ENCODE measurements at regions not wholly inside any gene's neighbourhood (a gene's known extent, or its start where the extent isn't known, plus 50 kb on each side); places are given as distances from the start of the nearest gene placed in this dataset.

- no peaks in the 10 kb centered on the region for H3K79me1 ChIP-seq (replicated peaks; ENCODE audit: low read length, poor library complexity, severe bottlenecking)
- no peak overlapping the region for H3K23ac ChIP-seq (ENCODE audit: low read length in 2 of 2)
- no peak overlapping the region for H2BK120ac ChIP-seq (ENCODE audit: low read depth, low read length)
- H3K36me3 ChIP-seq (ENCODE audit: control insufficient read depth in 1 of 2, insufficient read depth in 2 of 2, low read depth in 1 of 2, low read length in 2 of 2), result no peaks in the 10 kb centered on the region
- H2AFZ ChIP-seq (ENCODE audit: low read depth, low read length), result no peak overlapping the region
- no peak overlapping the region for H2BK15ac ChIP-seq (ENCODE audit: low read depth, poor library complexity, severe bottlenecking)
- H2AK5ac ChIP-seq (ENCODE audit: low read length, severe bottlenecking), result no peak overlapping the region
- H3K14ac ChIP-seq (ENCODE audit: low read length in 2 of 2), result no peak overlapping the region
- H4K8ac ChIP-seq (ENCODE audit: low read length), result no peak overlapping the region
- no peak overlapping the region for H3K18ac ChIP-seq (ENCODE audit: low read depth in 1 of 2, low read length in 2 of 2)
- no peak overlapping the region for H3K27ac ChIP-seq (ENCODE audit: low read length, poor library complexity, severe bottlenecking)
- no peak overlapping the region for H3K4ac ChIP-seq (ENCODE audit: low read depth in 1 of 2, low read length in 2 of 2)
- peaks cover 16% of the 10 kb centered on the region for H3K9me3 ChIP-seq (ENCODE audit: control insufficient read depth, low read length)
- H4K91ac ChIP-seq (ENCODE audit: low read length), result no peak overlapping the region
- no peaks in the 10 kb centered on the region for H3K4me1 ChIP-seq (ENCODE audit: control insufficient read depth, insufficient read depth, low read depth, low read length)
- no peak overlapping the region for H3K4me3 ChIP-seq (ENCODE audit: insufficient read depth in 1 of 2, low read depth in 1 of 2, low read length in 2 of 2)
- no peak for DNase-seq
- no peaks in the 10 kb centered on the region for H3K27me3 ChIP-seq (ENCODE audit: control insufficient read depth in 1 of 2, insufficient read depth in 1 of 2, low read length in 2 of 2)
- no peak overlapping the region for H2BK5ac ChIP-seq (ENCODE audit: low read depth, low read length, poor library complexity, severe bottlenecking)
- no peak overlapping the region for H2BK12ac ChIP-seq (ENCODE audit: low read length in 2 of 2)
- H3K4me2 ChIP-seq (ENCODE audit: low read length, poor library complexity, severe bottlenecking), result no peak overlapping the region
- WGBS, result 50% methylated on average over 1 of the region's 1 CpG
- no peak overlapping the region for H3K9ac ChIP-seq (ENCODE audit: low read length)
These were observed 245.0 kb upstream of the GEMIN8 start for GRCh38 chrX:14274691-14275090.

GRCh38 chrX:14267216-14267615 is 237.5 kb upstream of the GEMIN8 start:
- Histone ChIP-seq H3K4me2 (ENCODE audit: low read length, poor library complexity, severe bottlenecking) (no peak overlapping the region), H2AFZ (ENCODE audit: low read depth, low read length) (no peak overlapping the region), H3K23ac (ENCODE audit: low read length in 2 of 2) (no peak overlapping the region), H3K14ac (ENCODE audit: low read length in 2 of 2) (no peak overlapping the region), H3K27ac (ENCODE audit: low read length, poor library complexity, severe bottlenecking) (no peak overlapping the region), H3K4ac (ENCODE audit: low read depth in 1 of 2, low read length in 2 of 2) (no peak overlapping the region), H3K18ac (ENCODE audit: low read depth in 1 of 2, low read length in 2 of 2) (no peak overlapping the region), H2BK5ac (ENCODE audit: low read depth, low read length, poor library complexity, severe bottlenecking) (no peak overlapping the region), H2AK5ac (ENCODE audit: low read length, severe bottlenecking) (no peak overlapping the region), H3K4me1 (ENCODE audit: control insufficient read depth, insufficient read depth, low read depth, low read length) (no peaks in the 10 kb centered on the region), H4K91ac (ENCODE audit: low read length) (no peak overlapping the region), H2BK120ac (ENCODE audit: low read depth, low read length) (no peak overlapping the region), H3K79me1 (replicated peaks; ENCODE audit: low read length, poor library complexity, severe bottlenecking) (no peaks in the 10 kb centered on the region), H2BK12ac (ENCODE audit: low read length in 2 of 2) (no peak overlapping the region), H3K9me3 (ENCODE audit: control insufficient read depth, low read length) (peaks cover 7% of the 10 kb centered on the region), H3K4me3 (ENCODE audit: insufficient read depth in 1 of 2, low read depth in 1 of 2, low read length in 2 of 2) (no peak overlapping the region), H3K27me3 (ENCODE audit: control insufficient read depth in 1 of 2, insufficient read depth in 1 of 2, low read length in 2 of 2) (no peaks in the 10 kb centered on the region), H2BK15ac (ENCODE audit: low read depth, poor library complexity, severe bottlenecking) (no peak overlapping the region), H3K36me3 (ENCODE audit: control insufficient read depth in 1 of 2, insufficient read depth in 2 of 2, low read depth in 1 of 2, low read length in 2 of 2) (no peaks in the 10 kb centered on the region), H4K8ac (ENCODE audit: low read length) (no peak overlapping the region), H3K9ac (ENCODE audit: low read length) (no peak overlapping the region)
- DNase-seq, result no peak

DNA sequence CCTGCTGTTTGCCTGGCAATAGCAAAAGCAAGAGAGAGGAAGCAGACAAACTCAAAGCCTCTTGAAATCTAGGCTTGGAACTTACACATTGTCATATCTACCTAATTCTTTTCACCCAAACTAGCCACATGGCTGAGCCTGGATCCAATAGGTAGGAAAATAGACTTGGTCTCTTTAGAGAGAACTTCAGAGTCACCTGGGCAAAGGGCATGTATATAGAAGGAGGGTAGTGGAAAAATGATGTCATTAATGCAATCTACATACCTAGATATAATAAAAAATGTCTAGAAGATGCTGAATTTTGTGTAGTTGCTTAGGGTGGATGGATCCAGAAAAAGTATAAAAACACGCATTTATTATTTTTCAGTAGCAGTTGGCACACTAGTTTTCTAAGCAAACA is 237.0 kb upstream of the GEMIN8 start:
- Histone ChIP-seq H3K4me3 (ENCODE audit: insufficient read depth in 1 of 2, low read depth in 1 of 2, low read length in 2 of 2) (no peak overlapping the region), H3K27ac (ENCODE audit: low read length, poor library complexity, severe bottlenecking) (no peak overlapping the region), H3K27me3 (ENCODE audit: control insufficient read depth in 1 of 2, insufficient read depth in 1 of 2, low read length in 2 of 2) (no peaks in the 10 kb centered on the region), H2BK15ac (ENCODE audit: low read depth, poor library complexity, severe bottlenecking) (no peak overlapping the region), H2BK5ac (ENCODE audit: low read depth, low read length, poor library complexity, severe bottlenecking) (no peak overlapping the region), H3K14ac (ENCODE audit: low read length in 2 of 2) (no peak overlapping the region), H3K79me1 (replicated peaks; ENCODE audit: low read length, poor library complexity, severe bottlenecking) (no peaks in the 10 kb centered on the region), H3K4ac (ENCODE audit: low read depth in 1 of 2, low read length in 2 of 2) (no peak overlapping the region), H3K23ac (ENCODE audit: low read length in 2 of 2) (no peak overlapping the region), H4K91ac (ENCODE audit: low read length) (no peak overlapping the region), H3K4me1 (ENCODE audit: control insufficient read depth, insufficient read depth, low read depth, low read length) (no peaks in the 10 kb centered on the region), H3K9me3 (ENCODE audit: control insufficient read depth, low read length) (peaks cover 7% of the 10 kb centered on the region), H3K36me3 (ENCODE audit: control insufficient read depth in 1 of 2, insufficient read depth in 2 of 2, low read depth in 1 of 2, low read length in 2 of 2) (no peaks in the 10 kb centered on the region), H3K4me2 (ENCODE audit: low read length, poor library complexity, severe bottlenecking) (no peak overlapping the region), H2AK5ac (ENCODE audit: low read length, severe bottlenecking) (no peak overlapping the region), H2AFZ (ENCODE audit: low read depth, low read length) (no peak overlapping the region), H3K9ac (ENCODE audit: low read length) (no peak overlapping the region), H2BK120ac (ENCODE audit: low read depth, low read length) (no peak overlapping the region), H2BK12ac (ENCODE audit: low read length in 2 of 2) (no peak overlapping the region), H4K8ac (ENCODE audit: low read length) (no peak overlapping the region), H3K18ac (ENCODE audit: low read depth in 1 of 2, low read length in 2 of 2) (no peak overlapping the region)
- WGBS, result no CpG with 5 or more reads among the region's 1 CpG
- DNase-seq, result no peak

GRCh38 chrX:14243823-14244222 is 214.1 kb upstream of the GEMIN8 start:
- H3K27me3 ChIP-seq (ENCODE audit: control insufficient read depth in 1 of 2, insufficient read depth in 1 of 2, low read length in 2 of 2), result no peaks in the 10 kb centered on the region
- H2BK15ac ChIP-seq (ENCODE audit: low read depth, poor library complexity, severe bottlenecking), result no peak overlapping the region
- H3K14ac ChIP-seq (ENCODE audit: low read length in 2 of 2), result no peak overlapping the region
- H4K91ac ChIP-seq (ENCODE audit: low read length), result no peak overlapping the region
- no peak overlapping the region for H2AFZ ChIP-seq (ENCODE audit: low read depth, low read length)
- no peak overlapping the region for H3K23ac ChIP-seq (ENCODE audit: low read length in 2 of 2)
- H2BK120ac ChIP-seq (ENCODE audit: low read depth, low read length), result no peak overlapping the region
- H3K4ac ChIP-seq (ENCODE audit: low read depth in 1 of 2, low read length in 2 of 2), result no peak overlapping the region
- H3K36me3 ChIP-seq (ENCODE audit: control insufficient read depth in 1 of 2, insufficient read depth in 2 of 2, low read depth in 1 of 2, low read length in 2 of 2), result no peaks in the 10 kb centered on the region
- no peak overlapping the region for H4K8ac ChIP-seq (ENCODE audit: low read length)
- DNase-seq, result no peak
- no peaks in the 10 kb centered on the region for H3K79me1 ChIP-seq (replicated peaks; ENCODE audit: low read length, poor library complexity, severe bottlenecking)
- no peak overlapping the region for H2AK5ac ChIP-seq (ENCODE audit: low read length, severe bottlenecking)
- no peak overlapping the region for H3K9ac ChIP-seq (ENCODE audit: low read length)
- peaks cover 8% of the 10 kb centered on the region for H3K9me3 ChIP-seq (ENCODE audit: control insufficient read depth, low read length)
- no peak overlapping the region for H3K18ac ChIP-seq (ENCODE audit: low read depth in 1 of 2, low read length in 2 of 2)
- WGBS, result 83% methylated on average over 29 of the region's 33 CpGs
- H3K4me2 ChIP-seq (ENCODE audit: low read length, poor library complexity, severe bottlenecking), result no peak overlapping the region
- H2BK12ac ChIP-seq (ENCODE audit: low read length in 2 of 2), result no peak overlapping the region
- H3K4me1 ChIP-seq (ENCODE audit: control insufficient read depth, insufficient read depth, low read depth, low read length), result no peaks in the 10 kb centered on the region
- H3K4me3 ChIP-seq (ENCODE audit: insufficient read depth in 1 of 2, low read depth in 1 of 2, low read length in 2 of 2), result no peak overlapping the region
- no peak overlapping the region for H3K27ac ChIP-seq (ENCODE audit: low read length, poor library complexity, severe bottlenecking)
- no peak overlapping the region for H2BK5ac ChIP-seq (ENCODE audit: low read depth, low read length, poor library complexity, severe bottlenecking)

All from mesenchymal stem cell (in vitro differentiated cells and primary cell).